RPMI8226 (cell line): ENCODE measurements at regions not wholly inside any gene's neighbourhood (a gene's known extent, or its start where the extent isn't known, plus 50 kb on each side); places are given as distances from the start of the nearest gene placed in this dataset.
A peak's percentile ranks its signal among the peaks of the same experiment; 100 is the strongest.
"Not testable (repeated sequence)": the region's sequence is repeated elsewhere in the genome, so short reads cannot be mapped to it uniquely, and the experiment has no call there.

Experiments used
- DNase-seq: peaks from one replicate; pipeline ENCODE4 v3.0.0-alpha.2; 2015

DNA sequence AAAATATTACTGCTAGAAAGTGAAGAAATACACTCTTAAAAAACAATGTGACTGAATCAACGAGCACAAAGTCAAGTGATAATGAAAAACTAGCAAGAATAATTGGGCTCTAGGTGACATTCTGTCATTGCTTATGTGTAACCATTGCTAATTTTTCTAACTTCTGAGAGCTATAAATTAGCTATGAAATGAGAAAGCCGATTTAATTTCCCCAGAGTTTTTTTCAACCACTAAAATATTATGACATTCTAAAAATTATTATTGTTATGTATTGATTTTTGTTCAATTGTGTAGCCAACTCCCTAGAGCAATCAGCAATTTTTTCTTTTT is 458.6 kb upstream of the ATXN8OS start:
- DNase-seq = no peak

GRCh38 chr13:69648340-69649062 is 459.1 kb upstream of the ATXN8OS start:
- DNase-seq = no peak

GRCh38 chr13:69644447-69644846 is 463.2 kb upstream of the ATXN8OS start:
- no peak for DNase-seq

GRCh38 chr13:69641773-69642172 is 465.9 kb upstream of the ATXN8OS start:
- DNase-seq = no peak

DNA sequence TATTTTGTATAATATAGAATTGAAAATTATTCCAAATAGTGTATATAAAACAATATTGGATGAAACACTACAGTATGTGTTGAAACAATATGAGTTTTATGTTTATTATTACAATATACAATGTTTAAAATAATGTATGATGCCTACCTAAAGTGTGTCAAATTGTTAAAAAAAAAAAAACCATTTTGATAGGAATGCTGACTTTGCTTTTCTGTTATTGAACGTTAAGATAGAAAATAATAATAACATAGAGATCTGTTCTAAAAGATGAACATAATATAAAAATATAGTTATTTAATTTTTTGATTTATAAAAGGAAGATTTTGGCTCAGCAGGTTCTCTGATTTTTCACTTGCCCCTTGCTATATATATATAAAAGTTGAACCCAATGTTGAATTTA is 474.6 kb upstream of the ATXN8OS start:
- no peak for DNase-seq

DNA sequence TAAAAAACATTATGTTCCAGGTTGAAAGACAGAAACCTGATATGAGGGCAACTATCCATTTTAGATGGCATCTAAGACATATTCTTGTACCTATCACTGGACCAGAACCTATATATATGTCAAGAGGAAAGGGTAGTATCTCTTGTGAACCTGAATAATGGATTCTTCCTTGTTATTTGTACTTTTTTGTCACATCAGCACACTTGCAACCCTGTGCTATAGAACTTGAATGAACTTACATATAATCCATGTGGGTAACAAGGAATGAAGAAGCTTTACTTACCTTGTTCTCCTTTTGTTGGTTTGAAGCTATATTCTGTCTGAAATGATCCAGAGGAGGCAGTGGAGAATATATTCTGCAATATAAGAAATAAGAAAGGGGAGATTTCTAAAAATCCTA is 483.7 kb upstream of the ATXN8OS start:
- no peak for DNase-seq

DNA sequence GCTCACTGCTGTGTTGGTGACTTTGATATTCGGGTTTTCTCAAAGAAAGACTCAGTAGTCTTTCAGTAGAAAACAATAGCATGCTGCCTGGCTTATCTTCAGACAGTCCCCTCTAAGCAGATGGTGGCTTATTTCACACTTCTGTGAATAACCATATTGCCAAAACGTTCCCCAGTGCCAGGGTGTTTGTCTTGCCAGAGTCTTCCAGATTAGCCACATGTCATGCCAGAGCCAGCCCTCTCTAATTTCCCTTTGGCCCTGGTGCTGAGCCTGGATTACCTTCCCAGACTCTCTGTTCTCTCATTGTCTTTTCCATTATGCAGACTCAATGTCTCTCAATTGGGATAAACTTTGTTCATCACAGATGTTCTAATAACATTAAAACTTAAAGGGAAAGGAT is 488.0 kb upstream of the ATXN8OS start:
- DNase-seq = no peak

DNA sequence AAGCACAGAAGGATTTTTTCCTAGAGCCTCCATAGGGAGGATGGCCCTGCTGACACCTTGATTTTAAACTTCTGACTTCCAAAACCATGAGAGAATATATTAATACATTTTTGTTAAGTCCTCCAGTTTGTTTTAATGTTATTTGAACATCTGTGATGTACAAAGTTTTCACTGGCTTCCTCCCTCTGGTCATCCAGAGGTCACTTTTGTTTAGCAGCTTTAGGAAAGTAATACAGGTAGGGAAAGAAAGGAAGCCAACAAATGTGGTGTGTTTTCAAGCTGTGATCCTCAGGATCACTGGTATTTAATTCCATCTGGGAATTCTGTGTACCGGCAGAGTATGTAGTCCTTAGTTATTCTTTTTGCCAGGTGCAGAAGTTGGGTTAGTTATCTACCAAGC is 488.8 kb upstream of the ATXN8OS start:
- no peak for DNase-seq

- no peak for DNase-seq
These were observed 489.2 kb upstream of the ATXN8OS start for GRCh38 chr13:69618393-69618792.

GRCh38 chr13:69617587-69617986 is 490.0 kb upstream of the ATXN8OS start:
- no peak for DNase-seq

DNA sequence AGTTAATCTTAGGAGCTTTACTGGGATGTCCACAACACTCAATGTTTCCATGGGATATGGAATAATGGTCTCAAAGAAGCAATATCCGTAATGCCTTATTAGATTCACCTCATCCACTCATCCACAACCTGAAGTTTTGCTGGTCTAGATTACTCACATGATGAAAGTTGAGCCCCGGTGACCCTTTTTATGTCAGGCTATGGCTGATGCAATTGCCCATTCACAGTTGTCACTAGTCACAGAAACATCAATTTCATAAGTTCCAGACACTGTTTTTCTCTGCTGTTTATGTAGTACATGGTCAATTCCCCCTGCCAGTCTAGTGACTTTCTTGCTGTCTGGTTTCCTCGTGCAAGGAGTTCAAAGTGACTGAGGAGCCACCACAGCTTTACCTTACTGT is 491.2 kb upstream of the ATXN8OS start:
- DNase-seq = no peak

DNA sequence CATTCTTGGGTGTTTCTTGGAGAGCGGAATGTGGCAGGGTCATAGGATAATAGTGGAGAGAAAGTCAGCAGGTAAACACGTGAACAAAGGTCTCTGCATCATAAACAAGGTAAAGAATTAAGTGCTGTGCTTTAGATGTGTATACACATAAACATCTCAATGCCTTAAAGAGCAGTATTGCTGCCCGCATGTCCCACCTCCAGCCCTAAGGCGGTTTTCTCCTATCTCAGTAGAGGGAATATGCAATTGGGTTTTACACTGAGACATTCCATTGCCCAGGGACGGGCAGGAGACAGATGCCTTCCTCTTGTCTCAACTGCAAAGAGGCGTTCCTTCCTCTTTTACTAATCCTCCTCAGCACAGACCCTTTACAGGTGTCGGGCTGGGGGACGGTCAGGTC is 492.6 kb upstream of the ATXN8OS start:
- not testable (repeated sequence) for DNase-seq

- no peak for DNase-seq
These were observed 502.9 kb upstream of the ATXN8OS start for GRCh38 chr13:69604698-69605097.

DNA sequence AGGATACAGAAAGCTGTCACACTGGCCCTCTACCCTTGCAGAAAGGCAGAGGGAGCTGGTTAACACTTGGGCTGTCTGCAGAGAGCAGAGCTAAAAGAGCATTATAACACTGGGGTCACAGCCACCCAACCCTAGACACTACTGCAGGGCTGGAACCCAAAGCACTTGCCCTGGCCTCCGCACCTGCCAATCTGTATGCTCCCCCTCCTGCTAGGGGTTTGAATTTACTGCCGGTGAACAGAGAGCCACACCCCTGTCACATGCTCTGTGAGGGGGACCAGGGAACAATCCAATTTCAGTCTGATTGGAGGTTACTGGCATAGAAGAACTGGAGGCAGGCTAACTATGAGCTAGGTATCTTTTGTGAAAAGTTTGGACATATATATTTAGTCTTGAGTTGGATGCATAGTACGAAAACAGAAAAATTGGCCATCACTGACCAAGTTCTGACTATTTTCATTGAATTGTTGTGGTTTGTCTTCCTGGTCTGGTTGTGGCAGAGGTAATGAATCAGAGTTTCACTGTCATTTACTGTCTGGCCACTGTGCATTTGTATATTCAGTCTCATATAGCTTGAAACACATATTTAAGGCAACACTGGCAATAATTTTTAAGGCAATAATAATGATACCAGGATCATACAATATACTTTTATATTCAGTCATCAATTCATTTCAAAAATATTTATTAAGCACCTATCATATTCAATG is 504.3 kb upstream of the ATXN8OS start:
- no peak for DNase-seq

DNA sequence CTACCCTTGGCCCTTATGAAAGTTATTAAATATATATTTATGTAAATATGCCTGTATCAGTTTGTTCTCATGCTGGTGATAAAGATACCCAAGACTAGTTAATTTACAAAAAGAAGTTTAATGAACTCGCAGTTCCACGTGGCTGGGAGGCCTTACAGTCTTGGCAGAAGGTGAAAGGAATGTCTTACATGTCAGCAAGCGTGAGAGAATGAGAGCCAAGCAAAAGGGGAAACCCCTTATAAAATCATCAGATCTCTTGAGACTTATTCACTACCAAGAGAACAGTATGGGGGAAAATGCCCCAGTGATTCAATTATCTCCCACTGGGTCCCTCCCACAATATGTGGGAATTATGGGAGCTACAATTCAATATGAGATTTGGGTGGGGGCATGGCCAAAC is 506.0 kb upstream of the ATXN8OS start:
- no peak for DNase-seq

DNA sequence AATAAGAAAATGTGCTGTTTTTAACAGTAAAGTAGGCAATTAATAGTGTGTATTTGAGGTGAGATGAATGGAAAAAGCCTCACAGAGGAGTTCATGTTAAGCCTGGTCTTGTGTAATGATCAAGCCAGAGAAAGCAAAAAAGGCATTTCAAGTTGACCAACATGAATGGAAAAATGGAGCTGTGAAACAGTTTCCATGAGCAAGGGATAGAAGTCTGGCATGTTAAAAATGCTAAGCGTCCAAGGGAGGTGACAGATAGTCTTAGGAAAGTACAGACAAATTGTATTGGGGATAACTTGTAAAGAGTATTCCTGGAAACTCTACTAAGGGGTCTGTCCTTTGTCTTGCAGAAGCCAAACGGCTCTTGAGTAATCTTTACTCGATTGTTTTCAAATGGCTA is 506.8 kb upstream of the ATXN8OS start:
- DNase-seq = no peak

DNA sequence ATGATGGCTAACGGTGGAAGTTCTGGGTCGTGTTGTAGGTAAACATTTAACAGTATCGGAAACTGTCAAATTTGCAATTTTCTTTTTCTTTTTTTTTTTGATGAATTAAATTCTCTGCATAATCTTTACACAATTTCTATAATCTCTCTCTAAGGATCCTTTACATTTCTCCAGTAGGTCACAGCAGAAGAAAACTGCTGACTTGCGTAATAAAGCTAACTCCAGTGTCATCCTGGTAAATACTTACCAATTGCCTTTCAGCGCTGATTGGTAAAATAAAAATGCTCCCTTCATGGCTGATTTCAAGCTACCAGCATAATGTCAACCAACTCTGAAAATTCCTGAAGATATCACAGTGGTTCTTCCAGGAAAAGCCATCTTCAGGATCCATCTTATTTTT is 510.5 kb upstream of the ATXN8OS start:
- DNase-seq = no peak

DNA sequence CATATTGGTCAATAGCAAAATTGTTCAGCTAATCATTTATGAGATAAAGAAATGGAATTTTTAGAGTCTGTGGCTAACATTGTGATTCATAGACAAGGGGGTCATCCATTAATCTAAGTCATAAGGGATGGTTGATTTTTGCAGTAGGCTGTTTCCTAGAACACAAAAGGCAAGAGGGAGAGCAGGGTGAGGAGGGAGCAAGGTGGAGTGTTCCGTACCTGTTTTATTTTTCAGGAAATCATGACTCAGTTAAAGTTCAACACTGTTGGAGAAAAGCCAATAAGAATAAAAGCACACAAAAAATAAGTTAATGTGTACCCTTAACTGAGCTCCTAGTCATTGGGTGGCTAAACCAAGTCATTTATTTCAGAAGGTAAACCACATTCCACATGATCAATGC is 512.4 kb upstream of the ATXN8OS start:
- no peak for DNase-seq

DNA sequence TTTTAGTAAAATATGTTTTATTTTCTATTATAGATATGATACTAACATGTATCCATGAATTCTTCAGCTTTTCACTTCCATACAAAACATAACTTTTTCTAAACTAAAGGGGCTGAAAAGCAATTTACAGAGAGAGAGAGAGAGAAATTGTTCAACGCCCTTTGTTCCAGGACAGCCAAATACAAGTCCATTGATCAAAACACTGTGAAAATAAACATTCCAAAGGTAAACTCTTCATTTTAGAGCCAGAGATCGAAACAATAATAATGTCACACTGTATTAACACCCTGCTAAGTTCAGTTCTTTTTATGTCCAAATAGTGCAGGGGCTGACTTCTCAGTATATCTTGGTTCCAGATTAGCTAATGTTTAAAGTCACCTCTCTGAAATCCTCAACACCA is 516.2 kb upstream of the ATXN8OS start:
- DNase-seq = no peak

- no peak for DNase-seq
These were observed 517.9 kb upstream of the ATXN8OS start for GRCh38 chr13:69589531-69590235.

- DNase-seq = no peak
These were observed 522.0 kb upstream of the ATXN8OS start for GRCh38 chr13:69585656-69586055.

- no peak for DNase-seq
These were observed 527.4 kb upstream of the ATXN8OS start for GRCh38 chr13:69580255-69580654.

- peak; percentile 3 for DNase-seq
These were observed 528.3 kb upstream of the ATXN8OS start for GRCh38 chr13:69579351-69579750.

DNA sequence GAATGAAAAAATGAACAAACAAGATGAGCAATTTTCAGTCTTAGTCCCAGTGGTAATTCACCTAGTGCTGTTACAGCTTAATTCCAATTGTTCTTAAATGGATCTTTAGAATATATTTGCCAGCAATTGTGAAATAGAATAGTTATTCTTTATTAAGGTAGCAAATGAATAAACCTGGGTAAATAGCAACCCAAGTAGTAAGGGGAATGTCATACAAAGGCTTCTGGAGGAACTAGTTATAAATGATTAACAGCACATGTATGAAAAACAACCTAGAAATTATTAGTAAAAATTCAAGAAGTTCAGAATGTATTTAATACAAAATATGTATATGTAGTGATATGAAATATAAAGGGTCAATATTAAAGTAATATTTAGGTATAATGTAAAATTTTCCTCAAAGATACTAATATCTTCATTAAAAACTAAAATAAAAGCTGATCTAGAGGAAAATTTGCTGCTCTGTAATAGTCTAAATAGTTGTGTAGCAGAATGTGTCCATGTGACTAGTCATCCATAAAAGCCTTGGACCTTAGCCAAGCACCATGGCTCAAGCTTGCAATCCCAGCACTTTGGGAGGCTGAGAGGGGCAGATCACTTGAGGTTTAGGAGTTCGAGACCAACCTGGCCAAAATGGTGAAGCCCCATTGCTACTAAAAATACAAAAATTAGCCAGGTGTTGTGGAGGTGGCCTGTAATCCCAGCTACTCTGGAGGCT is 535.9 kb upstream of the ATXN8OS start:
- DNase-seq = no peak
